ENCODE measurements at regions not wholly inside any gene's neighbourhood (a gene's known extent, or its start where the extent isn't known, plus 50 kb on each side); places are given as distances from the start of the nearest gene placed in this dataset.
"Not testable (repeated sequence)": the region's sequence is repeated elsewhere in the genome, so short reads cannot be mapped to it uniquely, and the experiment has no call there.

GRCh38 chr3:154834831-154835230 lies 245.3 kb upstream of the MME start:
- not testable (repeated sequence) for DNase-seq (ENCODE audit: low spot score)

GRCh38 chr3:154829929-154830328 lies 250.2 kb upstream of the MME start:
- DNase-seq (ENCODE audit: low spot score) = no peak

GRCh38 chr3:154819491-154819890 lies 260.6 kb upstream of the MME start:
- no peak for DNase-seq (ENCODE audit: low spot score)

GRCh38 chr3:154818676-154819255 lies 261.4 kb upstream of the MME start:
- DNase-seq (ENCODE audit: low spot score) = peak; percentile 83

- DNase-seq (ENCODE audit: low spot score) = not testable (repeated sequence)
Measured at GRCh38 chr3:154810017-154810416, 270.1 kb upstream of the MME start.

- DNase-seq (ENCODE audit: low spot score) = no peak
Measured at GRCh38 chr3:154801729-154802128, 278.4 kb upstream of the MME start.

GRCh38 chr3:154799800-154800199 lies 280.3 kb upstream of the MME start:
- no peak for DNase-seq (ENCODE audit: low spot score)

- peak; percentile 42 for DNase-seq (ENCODE audit: low spot score)
Measured at GRCh38 chr3:154795582-154795981, 284.5 kb upstream of the MME start.

GRCh38 chr3:154794814-154795445 lies 285.2 kb upstream of the MME start:
- no peak for DNase-seq (ENCODE audit: low spot score)

- DNase-seq (ENCODE audit: low spot score) = no peak
Measured at GRCh38 chr3:154794391-154794790, 285.7 kb upstream of the MME start.

GRCh38 chr3:154792828-154793227 lies 287.3 kb upstream of the MME start:
- no peak for DNase-seq (ENCODE audit: low spot score)

- no peak for DNase-seq (ENCODE audit: low spot score)
Measured at GRCh38 chr3:154791611-154792010, 288.5 kb upstream of the MME start.

GRCh38 chr3:154786724-154787123 lies 293.4 kb upstream of the MME start:
- no peak for DNase-seq (ENCODE audit: low spot score)

- no peak for DNase-seq (ENCODE audit: low spot score)
Measured at GRCh38 chr3:154783521-154783931, 296.6 kb upstream of the MME start.

- no peak for DNase-seq (ENCODE audit: low spot score)
Measured at GRCh38 chr3:154783061-154783460, 297.1 kb upstream of the MME start.

GRCh38 chr3:154782151-154782550 lies 298.0 kb upstream of the MME start:
- DNase-seq (ENCODE audit: low spot score) = no peak

GRCh38 chr3:154781595-154781994 lies 298.5 kb upstream of the MME start:
- no peak for DNase-seq (ENCODE audit: low spot score)

GRCh38 chr3:154780263-154780662 lies 299.9 kb upstream of the MME start:
- DNase-seq (ENCODE audit: low spot score) = no peak

- DNase-seq (ENCODE audit: low spot score) = peak; percentile 35
Measured at GRCh38 chr3:154779571-154779970, 300.5 kb upstream of the MME start.

GRCh38 chr3:154778057-154778456 lies 302.1 kb upstream of the MME start:
- no peak for DNase-seq (ENCODE audit: low spot score)

GRCh38 chr3:154776549-154777225 lies 303.4 kb upstream of the MME start:
- no peak for DNase-seq (ENCODE audit: low spot score)

GRCh38 chr3:154775821-154776548 lies 304.1 kb upstream of the MME start:
- no peak for DNase-seq (ENCODE audit: low spot score)
